ENCODE measurements at regions not wholly inside any gene's neighbourhood (a gene's known extent, or its start where the extent isn't known, plus 50 kb on each side); places are given as distances from the start of the nearest gene placed in this dataset.

DNA sequence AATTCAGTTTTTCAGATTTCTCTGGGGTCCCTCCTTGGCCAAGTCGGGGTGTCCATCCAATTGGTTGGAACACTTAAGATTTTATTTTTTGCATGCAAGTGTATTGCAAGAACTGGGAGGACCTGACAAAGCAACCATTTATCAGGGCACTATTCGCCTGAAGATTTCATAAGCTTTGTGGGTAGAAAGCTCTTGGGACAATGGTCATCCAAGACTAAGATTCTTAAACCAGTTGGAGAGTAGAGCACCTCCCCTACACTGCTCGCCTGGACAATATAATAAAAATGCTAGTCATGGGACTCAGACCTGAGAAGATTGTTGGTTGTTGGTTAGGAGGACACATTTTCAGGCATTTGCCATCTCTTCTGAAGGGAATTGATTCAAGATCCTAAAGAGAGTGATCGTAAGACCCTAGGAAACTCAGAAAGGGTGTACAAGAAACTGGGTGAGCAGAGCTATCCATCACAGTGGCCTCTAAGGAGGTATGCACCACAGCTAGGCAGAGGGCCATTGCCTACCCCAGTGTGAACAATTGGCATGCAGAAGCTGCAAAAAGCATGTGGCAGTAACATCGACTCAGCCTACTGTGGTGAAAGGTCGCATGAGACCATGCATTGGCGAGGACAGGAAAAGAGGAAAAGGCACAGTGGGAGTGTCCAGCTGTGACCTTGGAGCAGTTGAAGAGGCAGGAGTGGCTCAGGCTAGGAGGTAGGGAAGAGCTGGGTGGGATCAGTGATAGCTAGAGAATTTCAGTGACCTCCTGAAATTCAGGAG, 1235.3 kb upstream of the AUTS2 start:
- no peaks in the 10 kb centered on the region for H3K9me3 ChIP-seq (ENCODE audit: control insufficient read depth, insufficient read depth, low read depth, low read length)
- no peaks in the 10 kb centered on the region for H3K4me1 ChIP-seq (ENCODE audit: control insufficient read depth, insufficient read depth, low read length)
- H3K27ac ChIP-seq (ENCODE audit: extremely low read depth, low read depth, low read length): no peak overlapping the region
- no peak overlapping the region for H3K4me3 ChIP-seq (ENCODE audit: low read depth, low read length)
- TF ChIP-seq ZBTB7A (tag by site-specific recombination; IDR thresholded peaks at IDR 0.05; ENCODE audit: low read depth) (no peak), ZNF16 (tag by site-specific recombination; IDR thresholded peaks at IDR 0.05; ENCODE audit: low read depth) (no peak), ZFP37 (tag by site-specific recombination; IDR thresholded peaks at IDR 0.05) (no peak), ZNF112 (tag by site-specific recombination; IDR thresholded peaks at IDR 0.05) (no peak), ZNF707 (tag by site-specific recombination; IDR thresholded peaks at IDR 0.05) (no peak), ZBTB21 (tag by site-specific recombination; IDR thresholded peaks at IDR 0.05) (no peak)
- TF ChIP-seq, protein P1, sequence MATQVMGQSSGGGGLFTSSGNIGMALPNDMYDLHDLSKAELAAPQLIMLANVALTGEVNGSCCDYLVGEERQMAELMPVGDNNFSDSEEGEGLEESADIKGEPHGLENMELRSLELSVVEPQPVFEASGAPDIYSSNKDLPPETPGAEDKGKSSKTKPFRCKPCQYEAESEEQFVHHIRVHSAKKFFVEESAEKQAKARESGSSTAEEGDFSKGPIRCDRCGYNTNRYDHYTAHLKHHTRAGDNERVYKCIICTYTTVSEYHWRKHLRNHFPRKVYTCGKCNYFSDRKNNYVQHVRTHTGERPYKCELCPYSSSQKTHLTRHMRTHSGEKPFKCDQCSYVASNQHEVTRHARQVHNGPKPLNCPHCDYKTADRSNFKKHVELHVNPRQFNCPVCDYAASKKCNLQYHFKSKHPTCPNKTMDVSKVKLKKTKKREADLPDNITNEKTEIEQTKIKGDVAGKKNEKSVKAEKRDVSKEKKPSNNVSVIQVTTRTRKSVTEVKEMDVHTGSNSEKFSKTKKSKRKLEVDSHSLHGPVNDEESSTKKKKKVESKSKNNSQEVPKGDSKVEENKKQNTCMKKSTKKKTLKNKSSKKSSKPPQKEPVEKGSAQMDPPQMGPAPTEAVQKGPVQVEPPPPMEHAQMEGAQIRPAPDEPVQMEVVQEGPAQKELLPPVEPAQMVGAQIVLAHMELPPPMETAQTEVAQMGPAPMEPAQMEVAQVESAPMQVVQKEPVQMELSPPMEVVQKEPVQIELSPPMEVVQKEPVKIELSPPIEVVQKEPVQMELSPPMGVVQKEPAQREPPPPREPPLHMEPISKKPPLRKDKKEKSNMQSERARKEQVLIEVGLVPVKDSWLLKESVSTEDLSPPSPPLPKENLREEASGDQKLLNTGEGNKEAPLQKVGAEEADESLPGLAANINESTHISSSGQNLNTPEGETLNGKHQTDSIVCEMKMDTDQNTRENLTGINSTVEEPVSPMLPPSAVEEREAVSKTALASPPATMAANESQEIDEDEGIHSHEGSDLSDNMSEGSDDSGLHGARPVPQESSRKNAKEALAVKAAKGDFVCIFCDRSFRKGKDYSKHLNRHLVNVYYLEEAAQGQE (tag by site-specific recombination; IDR thresholded peaks at IDR 0.05): no peak
- ChIA-PET POLR2A (no interaction called here), CTCF (no interaction called here)
- no peaks in the 10 kb centered on the region for H3K36me3 ChIP-seq (ENCODE audit: control insufficient read depth in 2 of 2, insufficient read depth in 1 of 2, low read length in 2 of 2)

DNA sequence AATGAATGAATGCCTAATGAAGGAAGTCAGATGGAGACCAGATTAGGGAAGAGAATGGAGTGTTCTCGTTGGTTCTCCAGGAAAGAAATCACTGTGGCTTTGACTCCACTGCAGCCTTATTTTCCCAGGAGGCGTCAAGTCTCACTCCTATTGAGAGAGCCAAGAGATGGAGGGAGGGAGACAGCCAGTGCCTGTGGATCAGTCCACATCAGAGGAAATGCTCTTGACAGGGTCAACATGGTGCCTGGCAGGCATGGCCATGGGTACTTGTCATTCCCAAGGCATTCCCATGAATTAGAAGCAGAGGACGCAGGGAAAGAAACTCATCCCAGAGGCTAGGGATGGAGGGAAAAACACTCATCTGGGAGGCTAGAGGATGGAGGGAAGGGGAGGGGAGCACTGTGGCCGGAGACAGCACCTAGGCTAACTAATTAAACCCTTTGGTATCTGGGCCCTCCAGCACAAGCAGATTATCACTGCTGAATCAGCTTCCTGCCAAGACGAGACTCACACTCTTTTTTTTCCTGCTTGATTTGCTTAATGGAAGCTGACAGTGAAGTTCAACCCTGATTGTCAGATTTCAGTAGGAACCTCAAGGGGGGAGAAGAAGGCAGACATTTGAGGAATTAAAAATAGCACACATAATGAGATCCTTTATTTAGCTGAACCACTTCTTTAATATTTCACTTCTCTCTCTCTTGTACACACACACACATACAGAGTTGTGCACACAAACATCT, 1233.2 kb upstream of the AUTS2 start:
- TF ChIP-seq ZNF2 (tag by site-specific recombination; IDR thresholded peaks at IDR 0.05) (no peak), REPIN1 (tag by site-specific recombination; IDR thresholded peaks at IDR 0.05; ENCODE audit: low read depth) (no peak), ZNF658 (tag by site-specific recombination; IDR thresholded peaks at IDR 0.05) (no peak), ZNF214 (tag by site-specific recombination; IDR thresholded peaks at IDR 0.05; ENCODE audit: borderline replicate concordance) (no peak)
- TF ChIP-seq, protein P2, sequence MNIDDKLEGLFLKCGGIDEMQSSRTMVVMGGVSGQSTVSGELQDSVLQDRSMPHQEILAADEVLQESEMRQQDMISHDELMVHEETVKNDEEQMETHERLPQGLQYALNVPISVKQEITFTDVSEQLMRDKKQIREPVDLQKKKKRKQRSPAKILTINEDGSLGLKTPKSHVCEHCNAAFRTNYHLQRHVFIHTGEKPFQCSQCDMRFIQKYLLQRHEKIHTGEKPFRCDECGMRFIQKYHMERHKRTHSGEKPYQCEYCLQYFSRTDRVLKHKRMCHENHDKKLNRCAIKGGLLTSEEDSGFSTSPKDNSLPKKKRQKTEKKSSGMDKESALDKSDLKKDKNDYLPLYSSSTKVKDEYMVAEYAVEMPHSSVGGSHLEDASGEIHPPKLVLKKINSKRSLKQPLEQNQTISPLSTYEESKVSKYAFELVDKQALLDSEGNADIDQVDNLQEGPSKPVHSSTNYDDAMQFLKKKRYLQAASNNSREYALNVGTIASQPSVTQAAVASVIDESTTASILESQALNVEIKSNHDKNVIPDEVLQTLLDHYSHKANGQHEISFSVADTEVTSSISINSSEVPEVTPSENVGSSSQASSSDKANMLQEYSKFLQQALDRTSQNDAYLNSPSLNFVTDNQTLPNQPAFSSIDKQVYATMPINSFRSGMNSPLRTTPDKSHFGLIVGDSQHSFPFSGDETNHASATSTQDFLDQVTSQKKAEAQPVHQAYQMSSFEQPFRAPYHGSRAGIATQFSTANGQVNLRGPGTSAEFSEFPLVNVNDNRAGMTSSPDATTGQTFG (tag by site-specific recombination; IDR thresholded peaks at IDR 0.05; ENCODE audit: borderline replicate concordance): no peak
- TF ChIP-seq, protein P3, sequence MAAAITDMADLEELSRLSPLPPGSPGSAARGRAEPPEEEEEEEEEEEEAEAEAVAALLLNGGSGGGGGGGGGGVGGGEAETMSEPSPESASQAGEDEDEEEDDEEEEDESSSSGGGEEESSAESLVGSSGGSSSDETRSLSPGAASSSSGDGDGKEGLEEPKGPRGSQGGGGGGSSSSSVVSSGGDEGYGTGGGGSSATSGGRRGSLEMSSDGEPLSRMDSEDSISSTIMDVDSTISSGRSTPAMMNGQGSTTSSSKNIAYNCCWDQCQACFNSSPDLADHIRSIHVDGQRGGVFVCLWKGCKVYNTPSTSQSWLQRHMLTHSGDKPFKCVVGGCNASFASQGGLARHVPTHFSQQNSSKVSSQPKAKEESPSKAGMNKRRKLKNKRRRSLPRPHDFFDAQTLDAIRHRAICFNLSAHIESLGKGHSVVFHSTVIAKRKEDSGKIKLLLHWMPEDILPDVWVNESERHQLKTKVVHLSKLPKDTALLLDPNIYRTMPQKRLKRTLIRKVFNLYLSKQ (tag by site-specific recombination; IDR thresholded peaks at IDR 0.05; ENCODE audit: borderline replicate concordance): no peak
- no peaks in the 10 kb centered on the region for H3K9me3 ChIP-seq (ENCODE audit: control insufficient read depth, insufficient read depth, low read depth, low read length)
- no peaks in the 10 kb centered on the region for H3K4me1 ChIP-seq (ENCODE audit: control insufficient read depth, insufficient read depth, low read length)
- CTCF ChIA-PET: interaction anchor here (0.7 kb wide), 1 partner anchor 36 kb away, joined by 3 read pairs; no protein-coding TSS in a partner anchor
- POLR2A ChIA-PET: no interaction called here
- no peaks in the 10 kb centered on the region for H3K36me3 ChIP-seq (ENCODE audit: control insufficient read depth in 2 of 2, insufficient read depth in 1 of 2, low read length in 2 of 2)
- no peak overlapping the region for H3K4me3 ChIP-seq (ENCODE audit: low read depth, low read length)
- H3K27ac ChIP-seq (ENCODE audit: extremely low read depth, low read depth, low read length): no peak overlapping the region

All from HEK293 (cell line).